ENCODE measurements at regions not wholly inside any gene's neighbourhood (a gene's known extent, or its start where the extent isn't known, plus 50 kb on each side); places are given as distances from the start of the nearest gene placed in this dataset.

DNA sequence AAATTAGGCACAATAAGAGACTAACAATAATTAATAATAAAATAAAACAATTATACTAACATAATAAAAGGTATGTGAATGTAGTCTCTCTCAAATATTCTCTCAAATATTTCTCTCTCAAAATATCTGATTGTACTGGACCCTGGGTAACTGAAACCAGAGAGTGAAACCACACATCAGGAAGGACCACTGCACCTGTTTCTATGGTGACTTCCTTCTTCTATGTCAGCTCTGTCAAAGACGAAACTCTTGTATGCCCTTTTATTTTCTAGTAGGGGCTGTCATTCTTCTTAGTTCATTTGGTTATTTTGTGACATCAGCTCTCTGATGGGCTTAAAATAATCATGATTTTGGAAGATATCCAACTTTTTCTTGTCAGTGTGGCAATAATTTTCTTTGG lies 428.0 kb upstream of the TPK1 start:
- H2AFZ ChIP-seq (ENCODE audit: low read length) = no peak overlapping the region

DNA sequence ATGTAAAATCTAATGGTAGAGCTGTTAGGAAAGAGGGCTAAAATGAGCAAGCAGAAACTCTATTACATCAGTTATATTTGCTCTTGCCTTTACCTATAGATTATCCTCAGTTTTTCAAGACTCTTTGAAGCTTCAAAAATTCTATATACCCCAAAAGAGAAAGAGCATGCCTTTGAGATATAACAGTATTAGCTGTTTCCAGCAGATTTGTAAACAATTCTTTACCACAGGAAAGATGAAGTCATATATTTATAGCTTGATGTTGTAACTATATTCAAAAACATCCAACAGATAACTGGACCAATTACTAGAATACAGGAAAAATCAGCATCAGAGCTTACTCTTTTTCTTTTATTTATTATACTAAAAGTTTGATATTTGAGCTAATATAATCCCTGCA lies 416.2 kb upstream of the TPK1 start:
- no peaks in the 10 kb centered on the region for H3K36me3 ChIP-seq (ENCODE audit: insufficient read depth, low read length)
- H3K9me3 ChIP-seq (ENCODE audit: low read length) = no peaks in the 10 kb centered on the region
- no peak overlapping the region for H3K4me3 ChIP-seq (ENCODE audit: low read depth, low read length, poor library complexity, severe bottlenecking)
- no peaks in the 10 kb centered on the region for H3K9me2 ChIP-seq (ENCODE audit: low read depth, low read length)
- H3K79me2 ChIP-seq (ENCODE audit: insufficient read depth, low read length) = no peaks in the 10 kb centered on the region
- no peaks in the 10 kb centered on the region for H3K4me1 ChIP-seq (ENCODE audit: insufficient read depth, low read length, severe bottlenecking)
- no peaks in the 10 kb centered on the region for H4K20me1 ChIP-seq (ENCODE audit: insufficient read depth, low read length)
- TF ChIP-seq EZH2 (IDR thresholded peaks at IDR 0.05; ENCODE audit: borderline replicate concordance, low read length) = no peak
- TF ChIP-seq, protein P1, sequence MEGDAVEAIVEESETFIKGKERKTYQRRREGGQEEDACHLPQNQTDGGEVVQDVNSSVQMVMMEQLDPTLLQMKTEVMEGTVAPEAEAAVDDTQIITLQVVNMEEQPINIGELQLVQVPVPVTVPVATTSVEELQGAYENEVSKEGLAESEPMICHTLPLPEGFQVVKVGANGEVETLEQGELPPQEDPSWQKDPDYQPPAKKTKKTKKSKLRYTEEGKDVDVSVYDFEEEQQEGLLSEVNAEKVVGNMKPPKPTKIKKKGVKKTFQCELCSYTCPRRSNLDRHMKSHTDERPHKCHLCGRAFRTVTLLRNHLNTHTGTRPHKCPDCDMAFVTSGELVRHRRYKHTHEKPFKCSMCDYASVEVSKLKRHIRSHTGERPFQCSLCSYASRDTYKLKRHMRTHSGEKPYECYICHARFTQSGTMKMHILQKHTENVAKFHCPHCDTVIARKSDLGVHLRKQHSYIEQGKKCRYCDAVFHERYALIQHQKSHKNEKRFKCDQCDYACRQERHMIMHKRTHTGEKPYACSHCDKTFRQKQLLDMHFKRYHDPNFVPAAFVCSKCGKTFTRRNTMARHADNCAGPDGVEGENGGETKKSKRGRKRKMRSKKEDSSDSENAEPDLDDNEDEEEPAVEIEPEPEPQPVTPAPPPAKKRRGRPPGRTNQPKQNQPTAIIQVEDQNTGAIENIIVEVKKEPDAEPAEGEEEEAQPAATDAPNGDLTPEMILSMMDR (IDR thresholded peaks at IDR 0.05; ENCODE audit: low read length) = no peak
- H3K27me3 ChIP-seq (ENCODE audit: insufficient read depth, low read length) = no peaks in the 10 kb centered on the region
- H3K4me2 ChIP-seq (ENCODE audit: low read length) = no peak overlapping the region
- H3K9ac ChIP-seq (ENCODE audit: low read length) = no peak overlapping the region
- H2AFZ ChIP-seq (ENCODE audit: low read length) = no peak overlapping the region
- H3F3A ChIP-seq (ENCODE audit: insufficient read depth, low read length) = no peaks in the 10 kb centered on the region
- H3K27ac ChIP-seq (ENCODE audit: low read depth, low read length, poor library complexity, severe bottlenecking) = no peak overlapping the region

More for the DNA sequence above, 428.0 kb upstream of the TPK1 start:
- Histone ChIP-seq H3K4me1 (ENCODE audit: insufficient read depth, low read length, severe bottlenecking) (no peaks in the 10 kb centered on the region), H3K27me3 (ENCODE audit: insufficient read depth, low read length) (no peaks in the 10 kb centered on the region), H3K79me2 (ENCODE audit: insufficient read depth, low read length) (no peaks in the 10 kb centered on the region), H3K27ac (ENCODE audit: low read depth, low read length, poor library complexity, severe bottlenecking) (no peak overlapping the region), H3K9me3 (ENCODE audit: low read length) (no peaks in the 10 kb centered on the region), H3K9ac (ENCODE audit: low read length) (no peak overlapping the region), H3F3A (ENCODE audit: insufficient read depth, low read length) (no peaks in the 10 kb centered on the region), H3K9me2 (ENCODE audit: low read depth, low read length) (no peaks in the 10 kb centered on the region), H4K20me1 (ENCODE audit: insufficient read depth, low read length) (no peaks in the 10 kb centered on the region), H3K36me3 (ENCODE audit: insufficient read depth, low read length) (no peaks in the 10 kb centered on the region), H3K4me2 (ENCODE audit: low read length) (no peak overlapping the region), H3K4me3 (ENCODE audit: low read depth, low read length, poor library complexity, severe bottlenecking) (no peak overlapping the region)
- TF ChIP-seq, protein P1 (IDR thresholded peaks at IDR 0.05; ENCODE audit: low read length) = no peak
- no peak for TF ChIP-seq EZH2 (IDR thresholded peaks at IDR 0.05; ENCODE audit: borderline replicate concordance, low read length)

DNA sequence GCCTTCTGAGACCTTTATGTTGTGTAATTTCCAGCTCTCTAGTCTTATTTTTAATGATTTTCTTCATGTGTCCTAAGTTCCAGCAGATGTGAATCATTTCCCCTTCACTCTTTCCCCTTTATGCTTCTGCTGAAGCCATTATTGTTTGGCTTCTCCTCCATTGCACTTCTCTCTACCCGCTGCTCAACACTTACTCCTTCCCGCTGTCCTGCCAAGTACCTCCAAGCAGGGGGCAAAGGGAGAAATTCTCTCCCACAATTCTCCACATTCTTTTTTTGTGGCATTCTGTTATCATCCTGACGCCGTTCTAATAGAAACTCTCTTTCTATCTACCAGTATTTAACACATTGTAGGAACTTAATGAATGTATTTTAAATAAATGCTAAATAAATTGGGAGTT lies 388.9 kb upstream of the TPK1 start:
- Histone ChIP-seq H3K9ac (ENCODE audit: low read length) (no peak overlapping the region), H3K9me3 (ENCODE audit: low read length) (no peaks in the 10 kb centered on the region), H2AFZ (ENCODE audit: low read length) (no peak overlapping the region), H3K27ac (ENCODE audit: low read depth, low read length, poor library complexity, severe bottlenecking) (no peak overlapping the region), H3F3A (ENCODE audit: insufficient read depth, low read length) (no peaks in the 10 kb centered on the region), H3K9me2 (ENCODE audit: low read depth, low read length) (no peaks in the 10 kb centered on the region), H3K79me2 (ENCODE audit: insufficient read depth, low read length) (no peaks in the 10 kb centered on the region), H3K27me3 (ENCODE audit: insufficient read depth, low read length) (no peaks in the 10 kb centered on the region), H3K36me3 (ENCODE audit: insufficient read depth, low read length) (no peaks in the 10 kb centered on the region), H4K20me1 (ENCODE audit: insufficient read depth, low read length) (no peaks in the 10 kb centered on the region), H3K4me2 (ENCODE audit: low read length) (no peak overlapping the region), H3K4me3 (ENCODE audit: low read depth, low read length, poor library complexity, severe bottlenecking) (no peak overlapping the region), H3K4me1 (ENCODE audit: insufficient read depth, low read length, severe bottlenecking) (no peaks in the 10 kb centered on the region)
- no peak for TF ChIP-seq EZH2 (IDR thresholded peaks at IDR 0.05; ENCODE audit: borderline replicate concordance, low read length)
- TF ChIP-seq, protein P1 (IDR thresholded peaks at IDR 0.05; ENCODE audit: low read length) = no peak

All from OCI-LY1 (cell line).